COLO668 (cell line): ENCODE measurements at regions not wholly inside any gene's neighbourhood (a gene's known extent, or its start where the extent isn't known, plus 50 kb on each side); places are given as distances from the start of the nearest gene placed in this dataset.
"Not testable (repeated sequence)": the region's sequence is repeated elsewhere in the genome, so short reads cannot be mapped to it uniquely, and the experiment has no call there.

Experiments
- DNase-seq: peaks from one replicate; lab custom pipeline; 2025; ENCODE audit not compliant: unreplicated experiment; lab: John Stamatoyannopoulos, UW

GRCh38 chr2:52416340-52416739 is 1351.3 kb upstream of the CHAC2 start:
- DNase-seq, result no peak

- DNase-seq, result no peak
These were observed 1352.9 kb upstream of the CHAC2 start for GRCh38 chr2:52414561-52415295.

GRCh38 chr2:52409308-52410118 is 1358.1 kb upstream of the CHAC2 start:
- not testable (repeated sequence) for DNase-seq

- no peak for DNase-seq
These were observed 1361.6 kb upstream of the CHAC2 start for GRCh38 chr2:52405980-52406379.

GRCh38 chr2:52404866-52405265 is 1362.7 kb upstream of the CHAC2 start:
- no peak for DNase-seq

GRCh38 chr2:52404046-52404445 is 1363.6 kb upstream of the CHAC2 start:
- DNase-seq, result no peak

- DNase-seq, result no peak
These were observed 1365.5 kb upstream of the CHAC2 start for GRCh38 chr2:52402128-52402527.

GRCh38 chr2:52396836-52397235 is 1364.9 kb upstream of the NRXN1 start:
- no peak for DNase-seq

GRCh38 chr2:52395912-52396311 is 1364.0 kb upstream of the NRXN1 start:
- no peak for DNase-seq

GRCh38 chr2:52391621-52392020 is 1359.7 kb upstream of the NRXN1 start:
- DNase-seq, result no peak

GRCh38 chr2:52390651-52391050 is 1358.7 kb upstream of the NRXN1 start:
- DNase-seq, result no peak

- DNase-seq, result no peak
These were observed 1356.1 kb upstream of the NRXN1 start for GRCh38 chr2:52387937-52388590.

GRCh38 chr2:52386433-52387030 is 1354.6 kb upstream of the NRXN1 start:
- no peak for DNase-seq

- DNase-seq, result no peak
These were observed 1351.6 kb upstream of the NRXN1 start for GRCh38 chr2:52383541-52383940.

- peak; percentile 6 for DNase-seq
These were observed 1337.2 kb upstream of the NRXN1 start for GRCh38 chr2:52369178-52369577.

GRCh38 chr2:52368141-52368540 is 1336.2 kb upstream of the NRXN1 start:
- no peak for DNase-seq

- DNase-seq, result no peak
These were observed 1334.0 kb upstream of the NRXN1 start for GRCh38 chr2:52365946-52366345.

- DNase-seq, result no peak
These were observed 1324.6 kb upstream of the NRXN1 start for GRCh38 chr2:52356556-52356955.

GRCh38 chr2:52347292-52347691 is 1315.4 kb upstream of the NRXN1 start:
- DNase-seq, result no peak

GRCh38 chr2:52345676-52346075 is 1313.7 kb upstream of the NRXN1 start:
- DNase-seq, result no peak

GRCh38 chr2:52345082-52345481 is 1313.2 kb upstream of the NRXN1 start:
- no peak for DNase-seq
